IPS-20b (cell line): ENCODE measurements at regions not wholly inside any gene's neighbourhood (a gene's known extent, or its start where the extent isn't known, plus 50 kb on each side); places are given as distances from the start of the nearest gene placed in this dataset.

Experiments
- H3K27ac ChIP-seq: one replicate; pipeline ENCODE4 v1.5.1; 2013; ENCODE audit warnings: low read length
- H3K27me3 ChIP-seq: 2 replicates; pipeline ENCODE4 v1.6.1; 2013; ENCODE audit warnings: mild to moderate bottlenecking, low read length, inconsistent platforms; ENCODE audit not compliant: insufficient read depth
- H3K36me3 ChIP-seq: 2 replicates; pipeline ENCODE4 v1.6.1; 2013; ENCODE audit warnings: low read depth, mild to moderate bottlenecking, inconsistent platforms, low read length, moderate library complexity; ENCODE audit not compliant: insufficient read depth
- H3K4me1 ChIP-seq: 2 replicates; pipeline ENCODE4 v1.6.1; 2013; ENCODE audit warnings: mild to moderate bottlenecking, control low read depth, inconsistent platforms, low read length, moderate library complexity; ENCODE audit not compliant: insufficient read depth
- H3K4me3 ChIP-seq: 2 replicates; pipeline ENCODE4 v1.5.1; 2013; ENCODE audit warnings: mild to moderate bottlenecking, low read length, inconsistent platforms
- H3K9ac ChIP-seq: 2 replicates; pipeline ENCODE4 v1.6.1; 2013; ENCODE audit warnings: low read depth, mild to moderate bottlenecking, inconsistent platforms, low read length, moderate library complexity
- H3K9me3 ChIP-seq: 2 replicates; pipeline ENCODE4 v1.6.1; 2013; ENCODE audit warnings: mild to moderate bottlenecking, low read depth, low read length, inconsistent platforms; ENCODE audit not compliant: insufficient read depth

DNA sequence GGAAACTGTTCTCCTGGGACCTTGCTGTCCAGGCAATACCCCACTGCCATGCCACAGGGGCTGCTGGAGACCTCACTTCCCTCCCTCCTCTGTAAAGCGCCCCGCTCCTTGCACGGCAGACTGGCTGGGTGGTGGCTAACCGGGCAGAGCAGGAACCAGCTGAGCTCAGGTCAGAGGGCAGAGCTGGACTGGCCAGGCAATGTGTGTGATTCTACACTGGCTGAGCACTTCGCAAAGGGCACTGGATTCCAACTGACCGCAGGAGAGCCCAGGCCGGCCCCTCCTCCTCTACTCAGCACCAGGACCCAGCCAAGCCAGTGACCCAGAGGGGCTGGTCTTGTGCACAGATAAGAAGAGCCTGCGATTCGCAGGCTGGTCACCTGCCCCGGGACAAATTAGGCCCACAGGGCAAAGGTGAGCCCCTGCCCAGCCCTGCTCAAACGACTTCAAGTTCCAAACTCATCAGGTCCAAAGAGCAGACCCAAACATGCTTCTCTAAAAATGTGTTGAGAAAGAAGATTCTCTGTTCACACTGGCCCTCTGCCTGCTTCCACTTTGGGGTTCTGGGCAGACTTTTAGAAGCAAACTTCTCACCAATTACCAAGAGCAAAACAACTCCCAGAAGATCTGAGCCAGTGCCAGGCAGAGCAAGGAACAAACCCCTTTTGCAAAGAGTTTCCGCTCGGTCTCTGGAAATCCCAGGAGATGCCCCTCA is 54.9 kb upstream of the DIO3 start:
- H3K36me3 ChIP-seq: no peaks in the 10 kb centered on the region
- H3K27ac ChIP-seq: no peak overlapping the region
- no peaks in the 10 kb centered on the region for H3K4me1 ChIP-seq
- no peaks in the 10 kb centered on the region for H3K9me3 ChIP-seq
- H3K4me3 ChIP-seq: no peak overlapping the region
- no peak overlapping the region for H3K9ac ChIP-seq
- no peaks in the 10 kb centered on the region for H3K27me3 ChIP-seq

DNA sequence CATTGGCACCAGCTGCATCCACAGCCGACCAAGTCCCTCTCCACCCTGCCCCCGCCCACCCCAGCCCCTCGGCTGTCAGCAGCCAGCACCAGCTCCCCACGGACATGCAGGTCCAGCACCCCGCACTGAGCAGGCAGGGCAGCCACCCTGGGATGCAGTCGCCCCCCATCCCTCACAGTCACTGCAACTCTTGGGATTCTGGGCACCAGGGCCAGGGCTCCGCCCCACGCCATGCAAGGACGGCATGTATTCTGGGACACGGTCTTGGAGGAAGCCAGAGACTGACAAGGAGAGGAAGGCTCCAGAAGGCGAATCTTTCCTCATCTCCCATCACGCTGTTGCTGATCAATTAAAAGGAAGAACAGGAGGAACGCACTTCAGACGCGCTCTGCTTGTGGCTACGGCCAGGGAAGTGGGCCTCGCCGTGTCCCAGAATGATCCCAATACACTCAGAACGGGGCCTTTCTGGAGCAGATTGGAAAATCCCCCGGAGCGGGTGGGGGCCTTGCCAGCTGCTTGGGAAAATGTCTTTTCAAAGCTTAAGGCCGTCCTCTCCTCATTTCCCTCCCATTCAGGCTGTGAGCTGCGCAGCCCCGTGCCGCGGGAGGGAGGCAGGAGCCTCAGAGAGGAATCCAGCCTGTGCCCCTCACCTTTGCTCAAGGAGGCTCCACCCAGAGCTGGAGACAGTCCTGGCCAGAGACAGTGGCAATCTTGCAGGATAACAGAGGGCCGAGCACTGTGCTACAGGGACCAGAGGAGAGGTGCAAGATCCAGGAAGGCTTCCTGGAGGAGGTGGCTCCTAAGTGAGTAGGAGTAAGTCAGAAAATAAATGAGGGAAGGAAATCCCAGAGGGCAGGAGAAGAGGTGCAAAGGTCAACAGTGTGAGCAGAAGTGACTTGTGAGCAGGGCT is 54.1 kb upstream of the DIO3 start:
- Histone ChIP-seq H3K27ac (no peak overlapping the region), H3K4me3 (no peak overlapping the region), H3K9ac (no peak overlapping the region), H3K27me3 (no peaks in the 10 kb centered on the region), H3K9me3 (no peaks in the 10 kb centered on the region), H3K4me1 (no peaks in the 10 kb centered on the region), H3K36me3 (no peaks in the 10 kb centered on the region)

DNA sequence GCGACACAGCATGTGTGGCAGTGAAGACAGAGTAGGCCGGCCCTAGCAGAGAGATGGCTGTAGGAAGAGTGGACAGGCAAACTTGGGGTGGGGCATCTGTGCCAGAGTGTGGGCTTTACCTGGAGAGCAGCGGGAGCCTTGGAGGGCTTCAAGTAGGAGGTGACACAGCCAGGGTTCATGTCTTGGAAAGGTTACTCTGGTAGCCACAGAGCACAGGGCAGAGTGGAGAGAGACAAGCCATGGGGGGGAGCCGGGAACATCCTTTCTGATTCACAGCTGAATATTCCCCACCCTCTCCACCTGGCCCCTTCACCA is 53.5 kb upstream of the DIO3 start:
- no peak overlapping the region for H3K4me3 ChIP-seq
- H3K27me3 ChIP-seq: no peaks in the 10 kb centered on the region
- H3K36me3 ChIP-seq: no peaks in the 10 kb centered on the region
- H3K9ac ChIP-seq: no peak overlapping the region
- H3K9me3 ChIP-seq: no peaks in the 10 kb centered on the region
- no peaks in the 10 kb centered on the region for H3K4me1 ChIP-seq
- no peak overlapping the region for H3K27ac ChIP-seq

DNA sequence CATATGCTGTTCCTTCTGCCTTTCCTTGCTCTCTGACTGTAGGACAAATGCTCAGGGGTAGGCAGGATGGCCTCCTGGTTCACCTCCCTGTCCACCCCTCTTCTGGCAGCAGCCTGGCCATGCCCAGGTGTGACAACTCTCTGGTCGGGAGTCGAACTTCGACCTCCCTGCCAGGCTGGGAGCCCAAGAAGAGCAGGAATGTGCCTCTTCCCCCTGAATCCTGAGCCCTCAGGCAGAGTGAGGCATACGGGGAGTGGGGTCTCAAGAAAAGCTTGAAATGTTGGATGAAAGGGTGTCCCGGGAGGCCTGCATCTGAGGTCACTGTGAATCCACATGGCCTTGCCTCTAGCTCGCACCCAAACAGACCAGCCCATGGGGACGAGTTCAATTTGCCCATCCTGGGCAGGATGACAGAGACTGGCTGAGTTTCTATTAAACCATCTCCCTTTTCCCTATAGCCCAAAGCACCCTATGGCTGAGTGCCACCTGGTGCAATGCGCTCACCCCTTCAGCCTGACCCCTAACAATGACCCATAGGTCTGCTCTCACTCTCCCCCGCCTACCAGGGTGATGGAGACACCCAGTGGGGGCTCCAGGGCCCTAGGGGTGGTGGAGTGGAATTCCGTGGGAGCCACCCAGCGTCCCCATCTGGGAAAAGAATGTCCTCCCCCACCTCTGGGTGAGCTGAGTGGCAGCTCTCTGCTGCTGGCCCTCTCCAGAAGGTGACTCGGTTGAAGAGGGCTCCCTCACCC is 52.9 kb upstream of the DIO3 start:
- Histone ChIP-seq H3K36me3 (no peaks in the 10 kb centered on the region), H3K4me1 (no peaks in the 10 kb centered on the region), H3K9ac (no peak overlapping the region), H3K4me3 (no peak overlapping the region), H3K27ac (no peak overlapping the region), H3K9me3 (no peaks in the 10 kb centered on the region), H3K27me3 (no peaks in the 10 kb centered on the region)

DNA sequence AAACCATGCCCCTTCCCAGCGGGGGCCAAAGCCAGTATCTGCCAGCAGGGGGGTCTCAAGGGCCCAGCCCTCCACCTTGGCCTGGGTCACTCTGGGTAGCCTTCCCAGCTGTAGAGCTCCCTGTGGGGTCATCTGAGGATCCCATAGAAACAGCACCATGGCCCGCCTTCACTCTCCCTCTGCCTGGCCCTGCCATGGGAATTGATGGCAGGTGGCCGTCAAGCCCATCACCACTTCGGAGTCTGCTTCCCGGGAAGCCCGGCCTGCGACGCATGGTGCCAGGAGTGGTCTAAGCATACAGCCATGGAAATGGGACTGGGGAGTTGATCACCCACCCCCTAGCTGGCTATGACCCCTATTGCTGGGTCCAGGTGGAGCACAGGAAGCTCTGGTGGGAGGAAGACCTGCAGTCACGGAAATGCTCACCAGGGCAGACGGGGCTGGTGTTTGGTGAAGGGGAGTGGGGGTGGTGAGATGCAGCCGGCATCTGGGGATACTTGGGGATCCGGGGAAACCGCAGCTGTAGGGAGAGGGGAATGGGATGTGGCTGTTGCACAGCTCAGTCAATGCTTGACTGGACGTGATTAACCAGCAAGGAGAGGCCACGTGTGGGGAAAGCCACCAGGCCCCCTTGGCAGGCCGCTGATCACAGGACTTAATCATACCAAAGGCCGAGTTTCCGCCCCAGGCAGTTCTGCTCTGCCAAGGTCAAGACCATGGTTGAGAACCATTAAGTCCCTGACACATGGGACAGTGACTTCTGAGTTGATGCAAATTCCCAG is 52.2 kb upstream of the DIO3 start:
- Histone ChIP-seq H3K36me3 (no peaks in the 10 kb centered on the region), H3K9ac (no peak overlapping the region), H3K27ac (no peak overlapping the region), H3K9me3 (no peaks in the 10 kb centered on the region), H3K4me1 (no peaks in the 10 kb centered on the region), H3K4me3 (no peak overlapping the region), H3K27me3 (no peaks in the 10 kb centered on the region)

DNA sequence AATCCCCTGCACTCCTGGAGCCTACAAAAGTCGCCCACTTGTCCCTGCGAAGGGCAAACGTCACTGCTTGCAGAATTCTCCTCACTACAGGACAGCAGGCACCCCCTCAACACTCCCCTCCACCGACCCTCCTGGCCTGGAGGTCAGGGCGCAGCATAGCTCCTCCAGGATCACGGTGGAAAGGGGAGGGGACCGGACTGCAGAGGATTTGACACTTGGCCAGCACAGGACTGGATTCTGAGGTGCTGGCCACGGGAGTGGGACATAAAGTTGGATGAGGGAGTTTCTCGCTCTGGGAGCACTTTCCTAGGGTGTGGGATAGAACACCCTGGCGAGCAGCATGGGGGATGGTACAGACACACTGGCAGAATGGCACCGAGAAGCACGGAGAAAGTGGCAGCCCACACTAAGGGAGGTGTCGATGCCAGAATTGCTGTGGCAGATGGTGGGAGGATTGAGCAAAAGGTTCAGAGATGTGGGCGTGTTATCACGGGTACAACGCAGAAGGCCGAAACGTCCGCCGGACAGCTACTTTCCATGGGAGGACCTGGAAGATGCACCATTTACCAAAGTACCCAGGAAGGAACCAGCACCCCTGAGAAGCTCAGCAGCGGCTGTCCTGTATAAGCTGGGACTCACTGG is 51.4 kb upstream of the DIO3 start:
- H3K36me3 ChIP-seq: no peaks in the 10 kb centered on the region
- no peaks in the 10 kb centered on the region for H3K27me3 ChIP-seq
- no peak overlapping the region for H3K9ac ChIP-seq
- no peak overlapping the region for H3K27ac ChIP-seq
- no peaks in the 10 kb centered on the region for H3K4me1 ChIP-seq
- no peaks in the 10 kb centered on the region for H3K9me3 ChIP-seq
- H3K4me3 ChIP-seq: no peak overlapping the region

DNA sequence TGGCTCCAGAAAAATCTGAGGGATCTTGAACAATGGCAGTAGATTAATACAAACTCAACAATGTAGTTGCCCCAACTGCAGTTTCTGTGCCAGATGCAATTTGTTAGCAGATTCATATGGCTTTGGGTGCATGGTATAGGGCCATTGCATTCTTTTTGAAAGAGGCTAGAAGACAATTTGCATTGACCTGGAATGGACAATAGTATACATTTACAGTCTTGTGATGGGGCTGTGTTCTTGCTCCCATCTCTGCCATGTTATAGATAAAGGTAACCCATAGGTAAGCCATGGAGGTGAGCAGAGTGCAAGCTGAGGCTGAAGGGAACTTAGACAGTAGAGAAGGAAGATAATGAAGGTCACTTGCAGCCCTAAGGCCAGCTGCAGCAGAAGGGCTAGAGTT is 50.1 kb upstream of the DIO3 start:
- peaks cover 9% of the 10 kb centered on the region; the same call in 1 of the 2 replicates for H3K9me3 ChIP-seq
- no peak overlapping the region for H3K27ac ChIP-seq
- H3K36me3 ChIP-seq: no peaks in the 10 kb centered on the region
- no peaks in the 10 kb centered on the region for H3K4me1 ChIP-seq
- H3K4me3 ChIP-seq: no peak overlapping the region
- H3K27me3 ChIP-seq: no peaks in the 10 kb centered on the region
- H3K9ac ChIP-seq: no peak overlapping the region
